ENCODE measurements at regions not wholly inside any gene's neighbourhood (a gene's known extent, or its start where the extent isn't known, plus 50 kb on each side); places are given as distances from the start of the nearest gene placed in this dataset.

- DNase-seq = no peak
Observed at GRCh38 chr7:45972629-45973312, 51.7 kb upstream of the IGFBP3 start.

- DNase-seq = no peak
Observed at GRCh38 chr7:45971661-45972175, 50.6 kb upstream of the IGFBP3 start.

GRCh38 chr7:45971171-45971570, 50.1 kb upstream of the IGFBP3 start:
- DNase-seq = no peak
